HEK293 (cell line): ENCODE measurements at regions not wholly inside any gene's neighbourhood (a gene's known extent, or its start where the extent isn't known, plus 50 kb on each side); places are given as distances from the start of the nearest gene placed in this dataset.

ENCODE experiments used
- CTCF ChIA-PET: fragments of 350-600 bp; formaldehyde crosslinking; extraction: SDS; loops from one replicate; lab custom pipeline; 2021; ENCODE audit warnings: antibody characterized with exemption; lab: Yijun Ruan, JAX
- POLR2A ChIA-PET: fragments of 300-600 bp; formaldehyde crosslinking; extraction: SDS; loops from one replicate; lab custom pipeline; 2020; ENCODE audit warnings: antibody characterized with exemption, inconsistent platforms; lab: Yijun Ruan, JAX
- H3K27ac ChIP-seq: fragments of 200-500 bp; sonication (Bioruptor generic); 2 replicates; pipeline ENCODE4 v1.5.1; 2014; ENCODE audit warnings: low read depth, low read length, control low read depth, inconsistent platforms; ENCODE audit errors: extremely low read depth
- H3K36me3 ChIP-seq, 2 experiments: fragments of 200-500 bp in 1 of 2; sonication (Bioruptor generic) in 1 of 2; 1 replicate in 1 of 2; 2 replicates in 1 of 2; pipeline ENCODE4 v1.5.1; 2014 to 2017; ENCODE audit warnings: inconsistent platforms in 2 of 2, low read length in 2 of 2; ENCODE audit not compliant: control insufficient read depth in 2 of 2, insufficient read depth in 1 of 2
- H3K4me1 ChIP-seq: fragments of 200-500 bp; sonication (Bioruptor generic); 2 replicates; pipeline ENCODE4 v1.5.1; 2014; ENCODE audit warnings: mild to moderate bottlenecking, low read length, inconsistent platforms; ENCODE audit not compliant: control insufficient read depth, insufficient read depth
- H3K4me3 ChIP-seq: 2 replicates; pipeline ENCODE4 v1.5.1; 2011; ENCODE audit warnings: low read depth, mild to moderate bottlenecking, control low read depth, low read length, moderate library complexity
- H3K9me3 ChIP-seq: fragments of 200-500 bp; sonication (Bioruptor generic); 2 replicates; pipeline ENCODE4 v1.5.1; 2014; ENCODE audit warnings: low read depth, low read length, inconsistent platforms; ENCODE audit not compliant: control insufficient read depth, insufficient read depth
- EGR2 ChIP-seq: fragments of 450-650 bp; formaldehyde crosslinking; IDR thresholded peaks from 2 replicates; pipeline ENCODE4 v1.5.1; 2016; ENCODE audit warnings: low read depth, missing biosample characterization, missing genetic modification characterization
- FEZF1 ChIP-seq: fragments of 450-650 bp; formaldehyde crosslinking; IDR thresholded peaks from 2 replicates; pipeline ENCODE4 v1.5.1; 2016; ENCODE audit warnings: missing biosample characterization, missing genetic modification characterization
- KLF10 ChIP-seq: fragments of 450-650 bp; IDR thresholded peaks from 2 replicates; pipeline ENCODE4 v1.5.1; 2018; ENCODE audit warnings: missing biosample characterization, mild to moderate bottlenecking, missing genetic modification characterization
- KLF16 ChIP-seq: fragments of 450-650 bp; formaldehyde crosslinking; IDR thresholded peaks from 2 replicates; pipeline ENCODE4 v1.5.1; 2017; ENCODE audit warnings: missing biosample characterization, missing genetic modification characterization
- PATZ1 ChIP-seq: fragments of 450-650 bp; formaldehyde crosslinking; IDR thresholded peaks from 2 replicates; pipeline ENCODE4 v1.5.1; 2016; ENCODE audit warnings: missing biosample characterization, missing genetic modification characterization
- PRDM2 ChIP-seq: fragments of 450-650 bp; formaldehyde crosslinking; IDR thresholded peaks from 2 replicates; pipeline ENCODE4 v1.5.1; 2016; ENCODE audit warnings: missing biosample characterization, missing genetic modification characterization, borderline replicate concordance
- YY1 ChIP-seq: fragments of 450-650 bp; formaldehyde crosslinking; IDR thresholded peaks from 2 replicates; pipeline ENCODE4 v1.5.1; 2018; ENCODE audit warnings: missing biosample characterization, missing genetic modification characterization
- ZBTB1 ChIP-seq: fragments of 450-650 bp; formaldehyde crosslinking; IDR thresholded peaks from 2 replicates; pipeline ENCODE4 v1.5.1; 2016; ENCODE audit warnings: missing biosample characterization, missing genetic modification characterization
- ZNF10 ChIP-seq: fragments of 450-650 bp; formaldehyde crosslinking; IDR thresholded peaks from 2 replicates; pipeline ENCODE4 v1.5.1; 2017; ENCODE audit warnings: missing biosample characterization, missing genetic modification characterization
- ZNF112 ChIP-seq: fragments of 450-650 bp; formaldehyde crosslinking; IDR thresholded peaks from 2 replicates; pipeline ENCODE4 v1.5.0; 2017; ENCODE audit warnings: missing biosample characterization, missing genetic modification characterization
- ZNF132 ChIP-seq: fragments of 450-650 bp; formaldehyde crosslinking; IDR thresholded peaks from 2 replicates; pipeline ENCODE4 v1.5.1; 2017; ENCODE audit warnings: missing biosample characterization, missing genetic modification characterization, borderline replicate concordance
- ZNF155 ChIP-seq: fragments of 450-650 bp; formaldehyde crosslinking; IDR thresholded peaks from 2 replicates; pipeline ENCODE4 v1.5.1; 2016; ENCODE audit warnings: missing biosample characterization, missing genetic modification characterization
- ZNF174 ChIP-seq: fragments of 450-650 bp; formaldehyde crosslinking; IDR thresholded peaks from 2 replicates; pipeline ENCODE4 v1.5.0; 2017; ENCODE audit warnings: missing biosample characterization, mild to moderate bottlenecking, missing genetic modification characterization
- ZNF202 ChIP-seq: fragments of 450-650 bp; formaldehyde crosslinking; IDR thresholded peaks from 2 replicates; pipeline ENCODE4 v1.5.1; 2016; ENCODE audit warnings: missing biosample characterization, missing genetic modification characterization, borderline replicate concordance
- ZNF354C ChIP-seq: fragments of 450-650 bp; formaldehyde crosslinking; IDR thresholded peaks from 2 replicates; pipeline ENCODE4 v1.5.1; 2016; ENCODE audit warnings: missing biosample characterization, missing genetic modification characterization, low read depth, borderline replicate concordance
- ZNF423 ChIP-seq: fragments of 450-650 bp; formaldehyde crosslinking; IDR thresholded peaks from 2 replicates; pipeline ENCODE4 v1.5.1; 2016; ENCODE audit warnings: missing biosample characterization, missing genetic modification characterization
- ZNF514 ChIP-seq: fragments of 450-650 bp; formaldehyde crosslinking; IDR thresholded peaks from 2 replicates; pipeline ENCODE4 v1.5.1; 2016; ENCODE audit warnings: missing biosample characterization, missing genetic modification characterization
- ZNF624 ChIP-seq: fragments of 450-650 bp; formaldehyde crosslinking; IDR thresholded peaks from 2 replicates; pipeline ENCODE4 v1.5.1; 2017; ENCODE audit warnings: missing biosample characterization, missing genetic modification characterization
- ZNF629 ChIP-seq: fragments of 450-650 bp; formaldehyde crosslinking; IDR thresholded peaks from 2 replicates; pipeline ENCODE4 v1.5.1; 2017; ENCODE audit warnings: missing biosample characterization, missing genetic modification characterization
- ZNF639 ChIP-seq: fragments of 450-650 bp; formaldehyde crosslinking; IDR thresholded peaks from 2 replicates; pipeline ENCODE4 v1.5.1; 2016; ENCODE audit warnings: missing biosample characterization, missing genetic modification characterization
- ZNF664 ChIP-seq: fragments of 450-650 bp; formaldehyde crosslinking; IDR thresholded peaks from 2 replicates; pipeline ENCODE4 v1.5.1; 2016; ENCODE audit warnings: missing biosample characterization, missing genetic modification characterization
- ZNF707 ChIP-seq: fragments of 450-650 bp; formaldehyde crosslinking; IDR thresholded peaks from 2 replicates; pipeline ENCODE4 v1.5.1; 2016; ENCODE audit warnings: missing biosample characterization, missing genetic modification characterization
- ZNF76 ChIP-seq: fragments of 450-650 bp; formaldehyde crosslinking; IDR thresholded peaks from 2 replicates; pipeline ENCODE4; 2016; ENCODE audit warnings: low read depth, missing biosample characterization, missing genetic modification characterization, borderline replicate concordance
- ZNF777 ChIP-seq: fragments of 450-650 bp; formaldehyde crosslinking; IDR thresholded peaks from 2 replicates; pipeline ENCODE4 v1.5.1; 2017; ENCODE audit warnings: missing biosample characterization, missing genetic modification characterization, borderline replicate concordance
- ZSCAN16 ChIP-seq: fragments of 450-650 bp; formaldehyde crosslinking; IDR thresholded peaks from 2 replicates; pipeline ENCODE4 v1.5.1; 2016; ENCODE audit warnings: missing biosample characterization, missing genetic modification characterization

- no peaks in the 10 kb centered on the region for H3K36me3 ChIP-seq
- no peak overlapping the region for H3K4me3 ChIP-seq
- POLR2A ChIA-PET, result no interaction called here
- H3K4me1 ChIP-seq, result peaks cover 6% of the 10 kb centered on the region
- H3K9me3 ChIP-seq, result no peaks in the 10 kb centered on the region
- CTCF ChIA-PET, result no interaction called here
- TF ChIP-seq ZNF174 (tag by site-specific recombination), result no peak
- TF ChIP-seq FEZF1 (tag by site-specific recombination), result peak; percentile 74
- no peak for TF ChIP-seq ZNF354C (tag by site-specific recombination)
- TF ChIP-seq, all 188 proteins: peak for 1
- H3K27ac ChIP-seq, result no peak overlapping the region
Measured at GRCh38 chrX:23511793-23512192, 155.5 kb upstream of the PRDX4 start.

- Histone ChIP-seq H3K27ac (no peak overlapping the region), H3K36me3 (no peaks in the 10 kb centered on the region), H3K4me3 (no peak overlapping the region), H3K9me3 (no peaks in the 10 kb centered on the region), H3K4me1 (peaks cover 6% of the 10 kb centered on the region)
- TF ChIP-seq ZNF514 (tag by site-specific recombination), result no peak
- TF ChIP-seq KLF16, result no peak
- TF ChIP-seq ZNF777, result no peak
- no peak for TF ChIP-seq YY1 (tag by site-specific recombination)
- TF ChIP-seq ZNF76 (tag by site-specific recombination), result no peak
- TF ChIP-seq ZNF624 (tag by site-specific recombination), result no peak
- TF ChIP-seq ZNF155 (tag by site-specific recombination), result no peak
- no peak for TF ChIP-seq ZNF202 (tag by site-specific recombination)
- POLR2A ChIA-PET, result no interaction called here
- CTCF ChIA-PET, result interaction anchor here (0.6 kb wide), 2 partner anchors 15 to 361 kb away, joined by 3 to 5 read pairs; no protein-coding TSS in a partner anchor
Measured at GRCh38 chrX:23513121-23513520, 154.2 kb upstream of the PRDX4 start.

GRCh38 chrX:23514082-23514481 lies 153.2 kb upstream of the PRDX4 start:
- Histone ChIP-seq H3K4me3 (no peak overlapping the region), H3K9me3 (no peaks in the 10 kb centered on the region), H3K27ac (no peak overlapping the region), H3K4me1 (peaks cover 6% of the 10 kb centered on the region), H3K36me3 (no peaks in the 10 kb centered on the region)
- ChIA-PET CTCF (interaction anchor here (0.6 to 0.7 kb wide), 2 partner anchors 20 to 226 kb away, joined by 3 read pairs; no protein-coding TSS in a partner anchor), POLR2A (no interaction called here)
- TF ChIP-seq ZNF629 (tag by site-specific recombination) (no peak), ZNF112 (tag by site-specific recombination) (no peak), KLF10 (tag by site-specific recombination) (no peak), PRDM2 (tag by site-specific recombination) (no peak), ZNF423 (tag by site-specific recombination) (no peak), ZNF639 (tag by site-specific recombination) (no peak), EGR2 (no peak), ZSCAN16 (tag by site-specific recombination) (no peak), ZNF132 (tag by site-specific recombination) (no peak), PATZ1 (tag by site-specific recombination) (no peak), ZNF707 (tag by site-specific recombination) (no peak), ZBTB1 (tag by site-specific recombination) (no peak), ZNF10 (tag by site-specific recombination) (no peak), ZNF664 (tag by site-specific recombination) (no peak)
